Fibroblast of lung (primary cell): ENCODE measurements at regions not wholly inside any gene's neighbourhood (a gene's known extent, or its start where the extent isn't known, plus 50 kb on each side); places are given as distances from the start of the nearest gene placed in this dataset.

Source experiments
- EZH2 ChIP-seq: IDR thresholded peaks from 2 replicates; pipeline ENCODE4 v1.5.1; 2012; ENCODE audit warnings: low read length, control low read depth, mild to moderate bottlenecking; ENCODE audit errors: missing control alignments
- TF ChIP-seq, protein P1 (sequence below), 2 donors: IDR thresholded peaks in 1 of 2; conservative IDR thresholded peaks in 1 of 2; 1 replicate in 1 of 2; 2 replicates in 1 of 2; pipeline ENCODE4 v1.5.1; 2011 to 2012; ENCODE audit warnings: low read length in 2 of 2, control low read depth in 1 of 2, inconsistent platforms in 1 of 2, low read depth in 1 of 2, mild to moderate bottlenecking in 1 of 2

DNA sequence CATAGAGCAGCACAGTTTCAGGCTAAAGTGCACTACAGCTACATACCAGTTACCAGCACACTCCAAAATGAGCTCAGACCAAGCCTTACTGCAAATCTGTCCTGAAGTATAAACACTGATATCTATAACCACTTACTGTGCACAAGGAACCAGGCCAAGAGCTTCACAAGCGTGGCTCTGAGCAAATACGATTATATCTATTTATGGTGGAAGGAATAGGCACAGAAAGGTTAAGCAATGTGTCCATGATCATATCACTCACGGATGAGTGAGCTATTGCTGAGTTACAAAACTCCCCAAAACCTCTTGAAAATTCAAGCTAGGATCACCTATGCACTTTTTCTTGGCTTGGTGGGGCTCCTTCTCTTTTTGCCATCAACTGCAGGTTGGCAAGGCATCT is 84.9 kb downstream of the GPAM start:
- TF ChIP-seq, protein P1, sequence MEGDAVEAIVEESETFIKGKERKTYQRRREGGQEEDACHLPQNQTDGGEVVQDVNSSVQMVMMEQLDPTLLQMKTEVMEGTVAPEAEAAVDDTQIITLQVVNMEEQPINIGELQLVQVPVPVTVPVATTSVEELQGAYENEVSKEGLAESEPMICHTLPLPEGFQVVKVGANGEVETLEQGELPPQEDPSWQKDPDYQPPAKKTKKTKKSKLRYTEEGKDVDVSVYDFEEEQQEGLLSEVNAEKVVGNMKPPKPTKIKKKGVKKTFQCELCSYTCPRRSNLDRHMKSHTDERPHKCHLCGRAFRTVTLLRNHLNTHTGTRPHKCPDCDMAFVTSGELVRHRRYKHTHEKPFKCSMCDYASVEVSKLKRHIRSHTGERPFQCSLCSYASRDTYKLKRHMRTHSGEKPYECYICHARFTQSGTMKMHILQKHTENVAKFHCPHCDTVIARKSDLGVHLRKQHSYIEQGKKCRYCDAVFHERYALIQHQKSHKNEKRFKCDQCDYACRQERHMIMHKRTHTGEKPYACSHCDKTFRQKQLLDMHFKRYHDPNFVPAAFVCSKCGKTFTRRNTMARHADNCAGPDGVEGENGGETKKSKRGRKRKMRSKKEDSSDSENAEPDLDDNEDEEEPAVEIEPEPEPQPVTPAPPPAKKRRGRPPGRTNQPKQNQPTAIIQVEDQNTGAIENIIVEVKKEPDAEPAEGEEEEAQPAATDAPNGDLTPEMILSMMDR (conservative IDR thresholded peaks at IDR 0.05 in 1 of 2, IDR thresholded peaks at IDR 0.05 in 1 of 2; ENCODE audit: low read depth in 1 of 2, low read length in 2 of 2) = no peak
- no peak for TF ChIP-seq EZH2
